Mammary epithelial cell (primary cell): ENCODE measurements at regions not wholly inside any gene's neighbourhood (a gene's known extent, or its start where the extent isn't known, plus 50 kb on each side); places are given as distances from the start of the nearest gene placed in this dataset.

ENCODE experiments used
- CTCF ChIP-seq, 2 donors: IDR thresholded peaks in 1 of 2; conservative IDR thresholded peaks in 1 of 2; 2 replicates each; pipeline ENCODE4 v1.5.1; 2011 to 2012; ENCODE audit warnings: inconsistent platforms in 2 of 2, low read length in 2 of 2, mild to moderate bottlenecking in 2 of 2, control low read depth in 1 of 2, low read depth in 1 of 2; ENCODE audit not compliant: insufficient read depth in 1 of 2; ENCODE audit errors: extremely low read depth in 1 of 2
- EZH2 ChIP-seq: IDR thresholded peaks from 2 replicates; pipeline ENCODE4 v1.6.1; 2012; ENCODE audit warnings: low read length, inconsistent platforms, borderline replicate concordance

GRCh38 chr21:37968744-37969143 is 52.5 kb upstream of the KCNJ6 start:
- TF ChIP-seq CTCF (conservative IDR thresholded peaks at IDR 0.05 in 1 of 2, IDR thresholded peaks at IDR 0.05 in 1 of 2; ENCODE audit: extremely low read depth in 1 of 2, insufficient read depth in 1 of 2, low read depth in 1 of 2, low read length in 2 of 2) (no peak), EZH2 (no peak)
